ENCODE measurements at regions not wholly inside any gene's neighbourhood (a gene's known extent, or its start where the extent isn't known, plus 50 kb on each side); places are given as distances from the start of the nearest gene placed in this dataset.

GRCh38 chr12:91394903-91395302 is 212.3 kb upstream of the DCN start:
- no peak overlapping the region for H3K4me3 ChIP-seq (ENCODE audit: low read depth, low read length)
- DNase-seq (ENCODE audit: low read depth) = no peak
- TF ChIP-seq MAX (IDR thresholded peaks at IDR 0.05; ENCODE audit: low read depth, low read length) (no peak), POLR2A (IDR thresholded peaks at IDR 0.05; ENCODE audit: extremely low read depth, insufficient read length) (no peak), MYC (IDR thresholded peaks at IDR 0.05; ENCODE audit: low read depth, low read length) (no peak), CTCF (IDR thresholded peaks at IDR 0.05; ENCODE audit: low read depth, low read length) (no peak)

- no peak overlapping the region for H3K4me3 ChIP-seq (ENCODE audit: low read depth, low read length)
- no peak for DNase-seq (ENCODE audit: low read depth)
- no peak for TF ChIP-seq MAX (IDR thresholded peaks at IDR 0.05; ENCODE audit: low read depth, low read length)
- no peak for TF ChIP-seq MYC (IDR thresholded peaks at IDR 0.05; ENCODE audit: low read depth, low read length)
- no peak for TF ChIP-seq POLR2A (IDR thresholded peaks at IDR 0.05; ENCODE audit: extremely low read depth, insufficient read length)
- TF ChIP-seq CTCF (IDR thresholded peaks at IDR 0.05; ENCODE audit: low read depth, low read length) = no peak
Observed at GRCh38 chr12:91388573-91388972, 206.0 kb upstream of the DCN start.

- TF ChIP-seq MYC (IDR thresholded peaks at IDR 0.05; ENCODE audit: low read depth, low read length) (no peak), MAX (IDR thresholded peaks at IDR 0.05; ENCODE audit: low read depth, low read length) (no peak), CTCF (IDR thresholded peaks at IDR 0.05; ENCODE audit: low read depth, low read length) (no peak), POLR2A (IDR thresholded peaks at IDR 0.05; ENCODE audit: extremely low read depth, insufficient read length) (no peak)
- H3K4me3 ChIP-seq (ENCODE audit: low read depth, low read length) = no peak overlapping the region
- DNase-seq (ENCODE audit: low read depth) = no peak
Observed at GRCh38 chr12:91387461-91388134, 205.0 kb upstream of the DCN start.

GRCh38 chr12:91384806-91385205 is 202.2 kb upstream of the DCN start:
- H3K4me3 ChIP-seq (ENCODE audit: low read depth, low read length) = no peak overlapping the region
- TF ChIP-seq MAX (IDR thresholded peaks at IDR 0.05; ENCODE audit: low read depth, low read length) (no peak), MYC (IDR thresholded peaks at IDR 0.05; ENCODE audit: low read depth, low read length) (no peak)
- DNase-seq (ENCODE audit: low read depth) = no peak

- no peak for DNase-seq (ENCODE audit: low read depth)
- no peak overlapping the region for H3K4me3 ChIP-seq (ENCODE audit: low read depth, low read length)
- TF ChIP-seq POLR2A (IDR thresholded peaks at IDR 0.05; ENCODE audit: extremely low read depth, insufficient read length) (no peak), MAX (IDR thresholded peaks at IDR 0.05; ENCODE audit: low read depth, low read length) (no peak), CTCF (IDR thresholded peaks at IDR 0.05; ENCODE audit: low read depth, low read length) (no peak), MYC (IDR thresholded peaks at IDR 0.05; ENCODE audit: low read depth, low read length) (no peak)
Observed at GRCh38 chr12:91384366-91384765, 201.7 kb upstream of the DCN start.

- TF ChIP-seq CTCF (IDR thresholded peaks at IDR 0.05; ENCODE audit: low read depth, low read length) (no peak), MAX (IDR thresholded peaks at IDR 0.05; ENCODE audit: low read depth, low read length) (no peak), POLR2A (IDR thresholded peaks at IDR 0.05; ENCODE audit: extremely low read depth, insufficient read length) (no peak), MYC (IDR thresholded peaks at IDR 0.05; ENCODE audit: low read depth, low read length) (no peak)
- DNase-seq (ENCODE audit: low read depth) = no peak
- no peak overlapping the region for H3K4me3 ChIP-seq (ENCODE audit: low read depth, low read length)
Observed at GRCh38 chr12:91383099-91383498, 200.5 kb upstream of the DCN start.
